ENCODE measurements at regions not wholly inside any gene's neighbourhood (a gene's known extent, or its start where the extent isn't known, plus 50 kb on each side); places are given as distances from the start of the nearest gene placed in this dataset.

DNA sequence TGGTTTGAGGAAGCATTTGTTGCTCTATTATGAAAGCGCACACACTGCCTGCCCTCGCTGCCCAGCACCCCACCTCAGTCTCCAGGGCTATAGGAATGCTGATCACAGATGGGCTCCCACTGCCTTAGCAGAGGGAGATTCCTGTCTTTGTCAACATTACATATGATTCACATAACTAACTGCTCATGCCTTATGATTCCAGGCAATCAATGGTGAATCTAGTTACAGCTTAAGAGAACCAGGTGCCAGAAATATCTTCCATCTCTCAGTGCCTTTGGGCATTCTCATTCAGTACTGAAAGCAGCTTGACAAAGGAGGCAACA is 458.9 kb upstream of the C9orf72 start:
- no peak for DNase-seq

DNA sequence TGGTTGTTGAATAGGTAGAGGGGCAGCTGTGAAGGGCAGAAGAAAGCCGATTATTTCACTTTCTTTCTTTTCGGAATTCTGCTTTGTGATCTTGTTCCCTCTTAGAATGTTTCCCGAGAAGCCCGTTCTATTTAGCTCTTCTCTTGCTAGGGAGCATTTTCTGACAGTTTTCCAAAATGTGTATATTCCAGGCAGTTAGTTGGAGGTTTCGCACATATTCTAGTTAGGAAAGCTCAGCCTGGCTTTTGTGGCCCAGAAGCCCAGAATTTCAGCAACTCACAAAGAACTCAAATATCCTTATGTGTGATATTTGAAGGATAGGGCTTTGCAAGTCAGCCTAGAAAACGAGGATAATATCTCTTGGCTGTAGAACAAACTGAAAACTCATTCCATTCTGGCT is 461.0 kb upstream of the C9orf72 start:
- no peak for DNase-seq

DNA sequence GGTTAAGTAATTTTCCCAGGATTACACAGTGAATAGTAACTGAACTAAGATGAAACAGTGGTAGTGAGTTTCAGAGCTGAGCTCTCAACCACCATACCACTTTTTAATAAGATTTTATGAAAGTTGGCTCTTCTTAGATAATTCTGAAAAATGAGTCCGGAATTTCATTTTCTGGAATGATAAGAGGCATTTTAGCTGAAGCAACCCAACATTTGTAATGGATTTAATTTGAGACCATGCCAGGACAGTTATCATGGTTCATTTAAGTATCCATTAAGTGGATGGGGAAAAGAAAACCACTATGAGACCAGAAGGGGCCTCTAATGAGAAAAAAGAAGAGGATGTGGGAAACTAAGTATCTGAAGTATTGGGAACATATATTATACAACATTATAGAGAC is 464.7 kb upstream of the C9orf72 start:
- no peak for DNase-seq

DNA sequence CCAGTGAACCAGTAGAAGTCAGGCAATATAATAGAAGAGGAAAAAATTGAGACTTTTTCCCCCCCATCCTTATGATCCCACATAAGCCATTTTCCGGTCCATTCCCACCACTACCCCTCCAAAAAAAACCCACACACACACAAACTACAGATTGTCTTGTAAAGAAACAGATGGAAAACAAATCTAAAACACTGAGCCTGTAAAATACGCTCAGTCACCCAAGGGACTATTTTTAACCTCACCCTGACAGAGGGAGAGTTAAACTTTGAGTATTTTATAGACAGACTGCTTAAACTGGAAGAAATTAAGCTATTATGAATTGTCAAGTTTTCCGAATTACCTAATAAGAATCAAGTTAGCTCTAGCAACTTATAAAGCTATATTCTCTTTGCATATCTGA is 471.8 kb upstream of the C9orf72 start:
- no peak for DNase-seq

DNA sequence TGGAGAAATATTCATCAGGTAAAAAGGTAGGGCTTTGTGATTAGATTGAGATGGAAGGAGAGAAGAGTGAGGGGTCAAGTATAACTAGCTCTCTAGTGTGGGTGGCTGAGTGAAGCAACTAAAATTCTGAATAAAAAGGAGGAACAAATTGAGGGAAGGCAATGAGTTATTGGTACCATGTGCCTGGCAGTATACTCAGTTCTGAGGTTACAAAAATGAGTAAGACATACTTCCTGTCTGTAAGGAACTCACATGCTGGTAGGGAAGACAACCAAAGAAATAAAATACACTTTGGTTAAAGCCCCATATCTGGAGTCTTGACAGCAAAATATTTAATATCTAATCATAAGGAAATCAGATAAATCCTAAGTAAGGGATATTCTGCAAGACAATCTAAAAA is 476.8 kb upstream of the C9orf72 start:
- DNase-seq: no peak

DNA sequence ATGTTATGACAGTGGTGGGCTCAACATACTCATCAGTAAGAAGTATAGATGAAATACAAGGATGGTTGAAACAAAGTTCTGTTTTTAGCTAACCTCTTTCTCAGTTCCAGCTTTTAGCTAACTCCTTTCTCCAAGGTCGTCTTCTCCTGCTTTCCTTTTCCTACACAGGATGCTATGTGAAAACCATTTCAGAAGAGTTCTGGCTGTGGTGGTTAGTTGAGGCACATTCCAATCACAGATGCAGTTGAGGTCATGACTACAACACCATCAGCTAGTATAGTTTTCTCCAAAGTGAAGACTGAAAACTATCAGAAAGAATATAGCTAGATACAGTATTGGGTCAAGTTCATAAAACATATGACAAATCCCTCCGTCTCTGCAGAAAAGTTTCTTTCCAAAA is 477.7 kb upstream of the C9orf72 start:
- no peak for DNase-seq

DNA sequence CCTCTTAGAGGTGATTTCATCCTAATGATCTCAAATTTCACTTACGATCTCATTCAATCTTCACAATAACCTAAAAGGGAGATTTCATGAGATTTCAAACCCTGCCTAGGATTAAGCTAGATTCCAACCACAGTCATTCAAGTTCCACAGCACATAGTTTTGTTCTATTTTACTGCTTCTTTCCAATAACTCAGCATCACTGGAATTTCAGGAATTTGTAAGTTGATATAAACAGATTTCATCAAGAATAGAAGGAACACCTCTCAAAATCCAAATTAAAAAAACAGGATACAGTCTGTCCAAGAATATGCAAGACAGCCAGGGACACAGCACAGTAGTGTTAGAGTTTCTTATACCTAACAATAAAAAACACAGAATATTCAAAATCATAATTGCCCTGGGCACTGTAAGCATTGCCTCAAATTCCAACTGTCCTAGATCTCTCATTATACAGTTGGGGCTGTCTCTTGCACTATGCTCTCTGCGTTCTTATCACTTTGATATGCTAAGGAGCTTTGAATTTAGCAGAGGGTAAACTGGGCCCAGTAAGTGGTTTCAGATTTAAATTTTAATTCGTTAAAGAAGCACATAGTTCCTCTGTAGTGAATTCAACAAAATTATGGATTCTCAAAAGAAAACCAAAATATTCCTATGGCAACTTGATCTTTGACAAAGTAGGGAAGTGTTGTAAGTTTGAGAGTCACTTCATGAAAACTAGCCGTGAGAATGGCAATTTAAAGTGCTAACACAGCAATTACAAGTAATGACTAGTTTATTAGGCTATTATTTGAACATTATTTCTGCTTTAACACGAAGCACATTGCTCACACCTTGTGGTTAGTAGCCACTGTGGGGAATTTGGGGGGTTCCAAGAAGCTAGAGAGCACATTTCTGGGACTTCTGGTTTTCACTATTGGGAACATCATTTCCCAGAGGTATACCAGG is 478.6 kb upstream of the C9orf72 start:
- DNase-seq: no peak

DNA sequence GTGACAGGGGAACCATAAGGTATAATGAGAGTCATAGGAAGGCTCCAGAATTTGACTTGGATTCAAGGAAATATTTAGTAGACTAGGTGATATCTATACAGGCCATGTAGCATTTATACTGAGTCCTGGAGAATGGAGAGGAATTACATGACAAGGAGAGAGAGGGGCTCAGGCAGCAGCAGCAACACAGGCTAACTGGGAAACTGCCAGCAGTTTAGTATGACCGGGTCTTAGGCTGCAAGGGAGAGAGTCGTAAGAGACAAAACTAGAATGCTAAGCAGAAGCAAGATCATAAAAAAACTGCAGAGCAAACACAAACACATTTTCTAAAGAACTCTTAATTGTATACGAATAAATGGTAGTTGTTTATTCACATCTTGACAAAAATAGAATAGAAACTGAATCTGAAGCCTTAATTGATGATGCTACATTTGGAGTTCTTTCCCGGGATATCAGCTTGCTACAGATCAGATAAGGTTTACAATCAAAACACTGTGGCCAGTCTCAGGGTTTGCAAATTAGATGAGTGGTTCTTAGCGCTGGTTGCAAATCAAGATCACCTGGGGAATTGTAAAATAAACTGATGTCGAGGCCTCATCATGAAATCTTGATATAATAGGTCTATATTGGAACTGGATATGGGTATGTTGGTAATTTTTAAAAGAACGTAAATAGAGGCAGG is 480.0 kb upstream of the C9orf72 start:
- DNase-seq: no peak

DNA sequence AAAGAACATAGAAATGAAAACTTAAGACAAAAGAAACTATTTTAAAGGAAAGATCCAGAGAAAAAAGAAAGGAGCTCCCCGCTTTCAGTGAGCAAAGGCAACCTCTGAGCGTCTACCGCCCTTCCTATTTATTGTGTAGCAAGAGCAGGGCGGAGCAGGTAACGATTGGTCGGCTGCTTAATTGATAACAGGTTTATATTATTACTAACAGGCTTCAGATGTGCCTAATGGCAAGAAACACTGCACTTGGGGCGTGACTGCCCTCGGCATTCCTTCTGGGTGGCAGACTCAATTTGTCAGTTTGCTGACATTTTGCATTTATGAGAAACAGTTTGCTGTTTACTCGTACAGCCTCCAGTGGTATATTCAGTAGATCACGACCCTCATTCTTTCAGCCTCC is 482.7 kb upstream of the C9orf72 start:
- DNase-seq: no peak

DNA sequence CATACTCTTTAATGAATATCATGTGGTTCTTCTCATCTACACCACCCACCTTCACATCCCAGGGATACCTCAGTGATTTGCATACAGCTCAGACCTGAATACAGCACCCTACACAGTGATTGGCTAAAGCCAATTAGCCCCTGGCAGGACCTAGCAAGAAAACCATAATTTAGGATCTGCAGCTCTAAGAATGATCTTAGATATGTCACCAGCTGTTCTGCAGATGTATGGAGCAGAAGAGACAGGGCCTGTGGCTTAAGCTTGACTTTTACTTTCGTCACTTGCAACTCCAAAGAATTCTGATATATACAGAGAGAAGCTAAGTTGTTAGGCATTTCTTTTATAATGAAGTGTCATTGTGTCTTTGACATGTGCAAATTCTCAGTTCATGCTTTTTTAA is 483.2 kb upstream of the C9orf72 start:
- no peak for DNase-seq

DNA sequence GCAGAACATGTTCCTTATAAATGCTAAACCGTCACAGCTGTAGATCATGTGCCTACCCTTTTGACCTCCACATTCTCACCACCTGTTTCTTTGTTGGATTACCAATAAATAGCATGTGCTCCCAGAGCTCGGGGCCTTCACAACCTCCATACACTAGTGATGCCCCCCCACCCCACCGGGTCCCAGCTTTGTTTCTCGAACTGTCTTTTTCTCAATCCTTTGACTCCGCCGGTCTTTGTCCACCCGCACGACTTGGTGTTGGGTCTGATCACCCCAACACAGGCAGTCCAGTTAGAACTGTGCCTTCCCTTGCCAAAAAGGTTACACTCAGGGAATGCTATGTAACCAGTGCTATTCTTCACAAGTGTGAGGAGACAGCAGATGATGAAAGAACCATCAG is 485.9 kb upstream of the C9orf72 start:
- DNase-seq: no peak

DNA sequence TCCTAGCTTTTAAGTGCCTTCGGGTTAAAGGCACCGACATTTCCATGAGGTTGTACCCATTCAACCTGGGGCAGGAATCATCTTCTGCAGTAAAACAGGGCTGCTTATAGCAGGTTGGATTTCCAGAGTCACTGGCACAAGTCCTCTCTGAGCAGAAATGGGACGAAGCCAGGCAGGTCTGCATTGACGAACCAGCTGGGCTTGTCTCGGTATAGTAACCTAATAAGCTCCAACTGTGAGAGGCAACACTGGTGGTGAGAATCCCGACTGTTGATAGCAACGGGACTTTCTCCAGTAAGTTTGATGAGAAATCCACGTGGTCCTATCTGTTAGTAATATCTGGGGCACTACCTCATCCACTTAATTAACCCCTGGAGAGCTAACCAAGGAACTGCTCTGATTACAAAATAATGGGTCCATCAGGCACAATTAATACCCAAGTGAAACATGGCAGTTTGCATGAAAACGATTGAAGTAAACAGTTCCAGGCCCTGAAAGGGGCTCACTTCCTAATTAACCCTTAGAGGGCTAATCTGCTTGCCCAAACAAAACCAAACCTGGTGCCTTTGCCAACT is 491.0 kb upstream of the C9orf72 start:
- DNase-seq: no peak

DNA sequence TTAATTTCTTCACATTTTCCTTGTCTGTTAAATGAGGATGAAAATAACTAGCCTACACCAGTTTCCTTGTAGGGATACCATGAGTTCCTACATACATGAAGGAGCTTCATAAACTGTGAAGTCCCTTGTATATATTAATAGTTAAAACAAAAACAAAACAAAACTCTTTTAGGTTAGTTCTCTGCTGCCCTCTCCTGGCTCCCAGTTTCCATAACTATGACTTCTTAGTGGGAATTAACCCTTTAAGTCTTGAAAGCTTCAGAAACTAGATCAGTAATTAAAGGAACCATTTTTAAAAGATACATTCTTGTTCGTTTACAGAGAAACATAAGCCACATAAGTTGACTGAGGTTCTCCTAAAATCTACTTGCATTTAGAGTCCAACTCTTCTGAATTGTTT is 500.0 kb upstream of the C9orf72 start:
- DNase-seq: peak; percentile 3

DNA sequence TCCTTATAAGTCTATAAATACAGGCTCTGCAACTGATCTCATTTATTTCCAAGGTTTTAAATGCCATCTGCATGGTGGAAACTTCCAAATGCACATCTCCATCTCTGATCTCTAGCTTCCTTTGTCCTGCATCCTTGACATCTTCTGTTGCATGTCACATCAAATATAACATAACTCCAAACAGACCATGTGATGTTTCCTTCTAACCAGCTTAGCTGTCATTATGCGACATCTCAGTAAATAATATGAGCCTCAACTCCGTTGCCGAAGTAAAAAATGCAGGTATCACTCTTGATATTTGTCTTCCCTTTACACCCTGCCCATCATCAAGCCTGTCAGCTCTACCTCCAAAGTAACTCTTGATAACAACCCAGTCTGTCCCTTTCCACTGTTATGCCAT is 506.4 kb upstream of the C9orf72 start:
- DNase-seq: no peak

DNA sequence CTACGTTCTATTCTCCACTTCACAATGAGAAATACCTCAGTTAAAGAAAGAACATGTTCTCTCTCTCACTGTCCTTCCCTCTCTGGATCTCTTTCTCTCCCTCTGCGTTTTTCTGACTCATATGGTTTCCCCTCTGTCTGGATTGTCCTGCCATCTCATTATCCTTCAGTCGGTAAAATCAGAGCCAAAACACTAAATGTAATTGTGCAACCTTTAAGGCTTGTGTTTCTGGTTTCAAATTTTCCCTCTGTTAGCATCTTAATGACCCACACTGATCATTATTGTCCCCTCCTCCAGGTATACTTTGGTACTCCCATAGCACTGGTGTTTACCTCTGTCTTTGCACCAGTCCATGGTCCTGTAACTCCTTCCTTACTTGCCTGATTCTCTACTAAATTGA is 509.4 kb upstream of the C9orf72 start:
- DNase-seq: no peak

DNA sequence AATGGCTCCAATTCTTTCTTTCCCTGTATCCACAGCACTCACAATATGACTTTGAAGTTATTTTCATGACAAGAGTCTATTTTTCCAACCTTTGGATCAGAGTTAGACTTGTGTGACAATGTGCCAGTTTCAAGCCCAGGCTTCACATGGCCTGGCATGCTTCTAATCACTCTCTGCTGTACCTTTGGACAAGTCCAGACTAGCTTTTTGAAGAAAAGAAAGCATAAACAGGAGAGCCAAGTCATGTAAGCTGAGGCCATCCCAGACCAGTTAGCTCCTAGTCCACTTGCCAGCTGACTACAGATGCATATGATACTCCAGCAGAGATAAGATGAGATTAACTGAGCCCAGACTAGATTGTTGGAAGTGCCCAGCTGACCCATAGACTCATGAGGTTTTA is 513.6 kb upstream of the C9orf72 start:
- DNase-seq: no peak

DNA sequence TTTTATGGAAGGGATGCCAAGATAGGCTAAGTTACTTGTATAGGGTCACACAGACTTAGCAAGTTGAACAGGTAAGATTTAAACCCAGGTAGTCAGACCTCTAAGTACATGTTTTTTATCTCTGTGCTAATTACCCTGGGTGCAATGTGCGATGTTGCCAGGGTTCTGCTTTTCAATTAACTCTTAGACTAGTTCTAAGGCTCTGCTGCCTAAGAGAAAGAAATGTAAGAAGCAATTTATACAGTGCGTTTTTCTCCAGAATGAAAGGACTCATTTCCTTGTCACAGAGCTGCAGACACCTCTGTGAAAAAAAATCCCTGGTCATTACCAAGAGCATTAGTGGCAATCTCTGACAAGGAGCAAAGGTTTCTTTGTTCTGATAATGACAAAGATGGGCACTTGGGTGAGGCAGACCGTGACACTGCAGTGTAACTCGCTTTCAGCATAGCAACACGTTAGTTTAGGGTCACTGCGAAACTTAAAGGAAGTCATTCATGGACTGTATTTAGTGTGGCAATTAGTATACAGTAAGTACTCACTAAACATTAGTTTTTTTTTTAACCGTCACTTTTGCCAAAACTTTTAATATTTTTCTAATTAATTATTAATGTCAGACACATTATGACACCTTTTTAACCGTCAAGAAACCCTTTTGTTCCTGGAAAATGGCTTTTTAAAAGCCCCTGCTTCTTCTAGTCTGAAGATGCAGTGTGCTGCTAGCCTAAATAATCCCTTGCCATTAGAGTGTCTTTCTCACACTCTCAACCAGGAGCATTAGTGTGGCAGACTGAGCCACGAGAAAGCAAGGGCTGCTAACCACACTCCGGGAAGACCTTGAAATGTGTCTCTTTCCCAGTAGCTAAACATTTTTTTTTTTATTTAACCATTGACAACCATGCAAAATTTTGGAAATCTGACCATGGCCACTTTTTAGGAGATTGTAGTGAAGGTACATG is 520.0 kb upstream of the C9orf72 start:
- no peak for DNase-seq

DNA sequence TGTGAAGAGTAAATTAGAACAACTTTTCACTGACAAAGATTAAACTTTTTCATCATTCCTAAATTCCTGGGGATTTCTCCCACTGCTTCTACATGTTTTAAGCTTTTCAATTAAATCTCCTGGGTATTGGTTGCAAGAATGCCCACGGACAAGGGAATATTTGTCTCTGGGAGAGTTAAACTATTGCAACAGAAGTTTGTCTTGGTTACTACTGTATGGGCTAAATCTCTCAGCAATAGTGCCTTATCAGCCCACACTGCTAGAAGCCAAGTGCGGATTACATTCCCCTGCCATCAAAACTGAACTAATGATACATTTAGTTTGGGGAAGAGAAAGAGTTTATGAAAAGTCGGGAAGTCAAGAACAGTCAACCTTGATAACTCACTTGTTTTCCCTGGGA is 528.2 kb upstream of the C9orf72 start:
- DNase-seq: no peak

DNA sequence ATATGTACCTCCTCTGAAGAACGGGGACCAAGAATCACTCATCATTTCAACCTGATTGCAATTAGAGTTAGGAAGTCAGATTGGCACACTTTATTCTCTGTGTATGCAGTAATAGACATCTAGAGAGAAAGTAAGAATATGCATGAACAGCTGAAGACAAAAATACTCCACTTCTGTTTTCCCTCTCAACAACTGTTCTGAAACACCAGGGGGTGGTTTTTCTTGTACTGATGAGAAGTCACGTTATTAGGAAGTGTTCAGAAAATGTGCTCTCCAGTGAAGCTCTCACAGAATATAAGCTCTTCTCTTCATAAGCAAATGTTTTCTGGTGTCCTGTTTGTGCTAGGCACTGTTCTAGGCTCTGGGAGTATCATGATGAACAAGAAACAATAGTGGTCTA is 531.7 kb upstream of the C9orf72 start:
- no peak for DNase-seq

DNA sequence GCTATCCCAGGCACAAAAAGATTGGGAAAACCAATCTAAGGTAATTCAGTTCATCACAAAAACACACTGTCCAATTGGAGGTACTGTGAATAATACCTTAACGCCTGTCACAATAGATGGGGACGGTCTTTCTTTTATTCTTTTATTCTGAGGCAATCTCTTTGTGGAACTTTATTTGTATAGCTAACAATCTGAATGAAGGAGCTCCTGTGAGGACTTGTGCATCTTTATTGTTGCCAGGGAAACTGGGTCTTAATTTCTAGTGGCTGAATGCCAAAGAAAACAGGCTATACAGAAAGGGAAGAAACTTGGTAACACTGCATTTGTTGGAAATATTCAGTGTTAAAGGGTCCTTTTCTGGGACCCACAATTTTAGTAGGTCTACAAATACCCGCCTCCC is 546.9 kb upstream of the C9orf72 start:
- DNase-seq: no peak

DNA sequence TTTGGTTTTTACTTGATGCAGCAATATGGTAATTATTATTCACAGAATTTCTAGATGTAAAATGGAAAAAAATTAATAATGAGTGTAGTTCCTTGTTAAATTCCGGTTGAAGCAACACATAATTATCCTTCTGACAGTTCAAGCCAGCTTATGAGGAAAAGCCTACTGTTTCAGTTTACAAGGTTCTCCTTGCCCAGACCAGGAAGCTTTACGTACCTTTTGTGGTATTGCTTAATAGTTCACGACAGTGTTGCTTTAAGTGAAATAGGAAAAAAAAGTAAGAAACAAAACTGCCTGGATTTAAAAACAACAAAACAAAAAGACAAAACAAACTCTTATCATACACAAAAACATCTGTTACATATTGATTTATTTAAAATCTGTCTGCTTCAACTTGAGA is 547.3 kb upstream of the C9orf72 start:
- DNase-seq: no peak

DNA sequence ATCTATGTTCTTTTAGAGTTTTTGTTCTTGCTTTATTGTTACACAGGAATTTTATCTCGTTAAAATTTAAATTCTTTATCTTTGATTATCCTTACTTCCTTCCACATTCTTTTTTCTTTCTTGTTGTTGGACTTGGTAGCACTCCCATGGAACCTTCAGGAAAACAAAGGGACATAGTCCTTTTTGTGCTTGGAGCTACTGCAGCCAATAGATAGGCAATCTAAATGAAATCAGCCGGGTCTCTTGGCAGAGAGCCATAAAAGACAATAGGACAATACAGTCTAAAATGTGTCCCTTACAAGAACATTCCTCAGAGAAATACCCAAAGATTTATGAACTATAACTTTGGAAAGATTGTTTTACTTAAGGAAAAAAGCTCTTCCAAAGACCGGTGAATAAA is 548.1 kb upstream of the C9orf72 start:
- no peak for DNase-seq

DNA sequence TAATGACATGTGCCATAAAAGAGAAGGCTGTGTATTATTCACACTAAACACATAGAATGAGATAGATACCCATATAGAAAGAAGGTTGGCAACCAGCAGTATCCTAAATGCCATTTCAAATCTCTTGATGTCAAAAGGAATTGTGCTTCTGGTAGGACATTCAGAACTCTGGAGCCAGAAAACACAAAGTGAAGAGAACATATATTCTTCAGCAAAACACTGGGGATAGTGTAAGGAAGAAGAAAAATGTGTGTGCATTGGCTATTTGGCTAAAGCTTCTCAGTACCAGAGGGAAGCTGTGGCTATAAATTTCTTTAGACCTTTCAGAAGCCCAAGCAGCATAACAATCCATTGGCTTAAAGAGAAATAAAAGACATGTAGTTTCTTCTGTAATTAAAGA is 551.6 kb upstream of the C9orf72 start:
- no peak for DNase-seq
